ENCODE measurements at regions not wholly inside any gene's neighbourhood (a gene's known extent, or its start where the extent isn't known, plus 50 kb on each side); places are given as distances from the start of the nearest gene placed in this dataset.
"Not testable (repeated sequence)": the region's sequence is repeated elsewhere in the genome, so short reads cannot be mapped to it uniquely, and the experiment has no call there.

DNA sequence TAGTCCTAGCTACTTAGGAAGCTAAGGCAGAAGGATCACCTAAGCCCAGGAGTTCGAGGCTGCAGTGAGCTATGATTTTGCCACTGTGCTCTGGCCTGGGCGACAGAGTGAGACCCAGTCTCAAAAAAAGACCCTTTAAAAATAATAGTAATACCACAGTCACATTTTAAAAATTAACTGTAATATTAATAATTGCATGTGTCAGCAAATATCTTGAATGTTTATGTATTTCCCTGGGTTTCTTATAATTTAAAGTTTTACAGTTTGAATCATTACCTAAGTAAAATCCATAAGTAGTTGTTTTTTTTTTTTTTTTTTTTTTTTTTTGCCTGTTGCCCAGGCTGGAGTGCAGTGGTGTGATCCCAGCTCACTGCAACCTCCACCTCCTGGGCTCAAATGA is 69.2 kb downstream of the LYZL2 start:
- peaks cover 6% of the 10 kb centered on the region for H3K27me3 Mint-ChIP-seq (ENCODE audit: low read depth)
- peaks cover 9% of the 10 kb centered on the region for H3K4me1 Mint-ChIP-seq (ENCODE audit: low read depth)
- H3K4me3 Mint-ChIP-seq, result no peak overlapping the region
- H3K27ac Mint-ChIP-seq, result no peak overlapping the region
- no peaks in the 10 kb centered on the region for H3K9me3 Mint-ChIP-seq
- DNase-seq (ENCODE audit: low spot score), result no peak
- H3K36me3 Mint-ChIP-seq (ENCODE audit: low read depth), result no peaks in the 10 kb centered on the region

DNA sequence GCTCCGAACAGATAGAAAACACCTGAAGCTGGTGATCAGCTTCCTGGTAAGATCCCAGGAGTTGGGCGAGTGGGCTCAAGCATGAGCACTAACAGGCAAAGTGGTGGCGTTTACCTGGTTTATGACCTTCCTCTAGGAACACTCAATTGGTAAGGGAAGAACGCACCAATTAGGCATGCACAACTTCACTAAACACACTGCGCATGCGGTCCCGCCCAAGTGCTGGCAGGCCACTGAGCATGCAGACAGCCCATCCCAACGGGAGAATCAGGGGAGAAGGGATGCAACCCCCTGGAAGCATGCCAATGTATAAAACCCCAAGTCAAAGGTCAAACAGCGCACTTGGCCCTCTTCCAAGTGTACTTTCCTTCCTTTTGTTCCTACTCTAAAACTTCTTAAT is 70.4 kb downstream of the LYZL2 start:
- H3K4me1 Mint-ChIP-seq (ENCODE audit: low read depth), result peaks cover 10% of the 10 kb centered on the region
- no peak overlapping the region for H3K4me3 Mint-ChIP-seq
- no peaks in the 10 kb centered on the region for H3K9me3 Mint-ChIP-seq
- DNase-seq (ENCODE audit: low spot score), result no peak
- no peak overlapping the region for H3K27ac Mint-ChIP-seq
- H3K27me3 Mint-ChIP-seq (ENCODE audit: low read depth), result peaks cover 6% of the 10 kb centered on the region
- no peaks in the 10 kb centered on the region for H3K36me3 Mint-ChIP-seq (ENCODE audit: low read depth)

DNA sequence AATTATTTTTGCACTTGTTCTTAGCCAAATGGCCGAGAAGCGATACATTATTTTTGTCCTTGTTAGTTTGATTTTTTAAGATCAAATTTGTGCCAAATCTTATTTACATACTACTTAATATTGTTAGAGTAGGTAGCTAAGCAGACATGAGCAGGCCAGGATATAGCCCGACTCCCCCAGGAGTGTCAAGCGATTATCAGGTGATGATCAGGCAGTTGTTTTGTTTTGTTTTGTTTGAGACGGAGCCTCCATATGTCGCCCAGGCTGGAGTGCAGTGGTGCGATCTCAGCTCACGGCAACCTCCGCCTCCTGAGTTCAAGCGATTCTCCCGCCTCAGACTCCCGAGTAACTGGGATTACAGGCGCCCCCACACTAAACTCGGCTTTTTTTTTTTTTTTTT is 71.1 kb downstream of the LYZL2 start:
- H3K27me3 Mint-ChIP-seq (ENCODE audit: low read depth), result peaks cover 10% of the 10 kb centered on the region
- no peak overlapping the region for H3K4me3 Mint-ChIP-seq
- peaks cover 10% of the 10 kb centered on the region for H3K4me1 Mint-ChIP-seq (ENCODE audit: low read depth)
- no peaks in the 10 kb centered on the region for H3K36me3 Mint-ChIP-seq (ENCODE audit: low read depth)
- H3K9me3 Mint-ChIP-seq, result no peaks in the 10 kb centered on the region
- no peak overlapping the region for H3K27ac Mint-ChIP-seq
- DNase-seq (ENCODE audit: low spot score), result no peak

DNA sequence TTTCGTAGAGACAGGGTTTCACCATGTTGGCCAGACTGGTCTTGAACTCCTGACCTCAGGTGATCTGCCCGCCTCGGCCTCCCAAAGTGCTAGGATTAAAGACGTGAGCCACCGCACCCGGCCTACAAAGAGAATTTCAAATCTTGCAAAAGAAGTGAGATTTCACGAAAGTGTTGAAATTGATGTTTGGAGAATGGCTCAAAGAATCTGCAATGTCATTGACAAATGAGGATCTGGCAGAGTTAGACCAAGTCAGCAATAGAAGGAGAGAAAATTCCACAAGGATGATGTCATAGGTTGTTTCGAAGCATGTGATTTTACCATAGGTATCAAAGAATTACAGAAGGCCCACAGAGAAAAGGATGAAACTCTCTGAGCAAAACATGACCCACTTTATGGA is 71.7 kb downstream of the LYZL2 start:
- Mint-ChIP-seq H3K4me3 (no peak overlapping the region), H3K36me3 (ENCODE audit: low read depth) (no peaks in the 10 kb centered on the region), H3K4me1 (ENCODE audit: low read depth) (peaks cover 8% of the 10 kb centered on the region), H3K27ac (no peak overlapping the region), H3K9me3 (no peaks in the 10 kb centered on the region), H3K27me3 (ENCODE audit: low read depth) (peaks cover 10% of the 10 kb centered on the region)
- no peak for DNase-seq (ENCODE audit: low spot score)

DNA sequence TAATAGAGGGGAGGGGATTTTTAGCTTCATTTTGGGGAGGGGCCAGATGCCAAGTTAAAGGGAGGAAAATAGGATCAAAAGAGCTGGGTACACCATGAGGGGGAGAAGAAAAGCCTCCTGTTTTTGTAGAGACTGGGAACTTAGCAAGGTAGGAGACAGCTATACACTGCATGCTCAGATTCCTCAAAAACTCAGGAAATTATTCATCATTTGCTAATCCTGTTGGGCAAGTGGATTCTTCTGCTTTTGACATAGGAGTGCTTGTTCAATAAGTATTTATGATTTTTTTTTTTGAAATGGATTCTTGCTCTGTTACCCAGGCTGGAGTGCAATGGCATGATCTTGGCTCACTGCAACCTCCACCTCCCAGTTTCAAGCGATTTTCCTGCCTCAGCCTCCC is 73.4 kb downstream of the LYZL2 start:
- no peaks in the 10 kb centered on the region for H3K36me3 Mint-ChIP-seq (ENCODE audit: low read depth)
- peaks cover 1% of the 10 kb centered on the region for H3K4me1 Mint-ChIP-seq (ENCODE audit: low read depth)
- H3K4me3 Mint-ChIP-seq, result no peak overlapping the region
- no peak overlapping the region for H3K27ac Mint-ChIP-seq
- peaks cover 10% of the 10 kb centered on the region for H3K27me3 Mint-ChIP-seq (ENCODE audit: low read depth)
- DNase-seq (ENCODE audit: low spot score), result no peak
- no peaks in the 10 kb centered on the region for H3K9me3 Mint-ChIP-seq

- no peak for DNase-seq (ENCODE audit: low spot score)
These were observed 74.1 kb downstream of the LYZL2 start for GRCh38 chr10:30555465-30555864.

GRCh38 chr10:30554440-30554825 is 75.1 kb downstream of the LYZL2 start:
- H3K9me3 Mint-ChIP-seq, result no peaks in the 10 kb centered on the region
- H3K27ac Mint-ChIP-seq, result no peak overlapping the region
- peaks cover 9% of the 10 kb centered on the region for H3K27me3 Mint-ChIP-seq (ENCODE audit: low read depth)
- no peaks in the 10 kb centered on the region for H3K36me3 Mint-ChIP-seq (ENCODE audit: low read depth)
- DNase-seq (ENCODE audit: low spot score), result no peak
- no peak overlapping the region for H3K4me3 Mint-ChIP-seq
- H3K4me1 Mint-ChIP-seq (ENCODE audit: low read depth), result peaks cover 4% of the 10 kb centered on the region

More at GRCh38 chr10:30555465-30555864, 74.1 kb downstream of the LYZL2 start:
- H3K27ac Mint-ChIP-seq, result no peak overlapping the region
- no peaks in the 10 kb centered on the region for H3K9me3 Mint-ChIP-seq
- H3K36me3 Mint-ChIP-seq (ENCODE audit: low read depth), result no peaks in the 10 kb centered on the region
- peaks cover 4% of the 10 kb centered on the region for H3K4me1 Mint-ChIP-seq (ENCODE audit: low read depth)
- H3K27me3 Mint-ChIP-seq (ENCODE audit: low read depth), result peaks cover 9% of the 10 kb centered on the region
- no peak overlapping the region for H3K4me3 Mint-ChIP-seq

- H3K4me1 Mint-ChIP-seq (ENCODE audit: low read depth), result peaks cover 4% of the 10 kb centered on the region
- no peak for DNase-seq (ENCODE audit: low spot score)
- H3K4me3 Mint-ChIP-seq, result no peak overlapping the region
- no peaks in the 10 kb centered on the region for H3K36me3 Mint-ChIP-seq (ENCODE audit: low read depth)
- no peak overlapping the region for H3K27ac Mint-ChIP-seq
- no peaks in the 10 kb centered on the region for H3K9me3 Mint-ChIP-seq
- H3K27me3 Mint-ChIP-seq (ENCODE audit: low read depth), result peaks cover 9% of the 10 kb centered on the region
These were observed 75.7 kb downstream of the LYZL2 start for GRCh38 chr10:30553626-30554439.

DNA sequence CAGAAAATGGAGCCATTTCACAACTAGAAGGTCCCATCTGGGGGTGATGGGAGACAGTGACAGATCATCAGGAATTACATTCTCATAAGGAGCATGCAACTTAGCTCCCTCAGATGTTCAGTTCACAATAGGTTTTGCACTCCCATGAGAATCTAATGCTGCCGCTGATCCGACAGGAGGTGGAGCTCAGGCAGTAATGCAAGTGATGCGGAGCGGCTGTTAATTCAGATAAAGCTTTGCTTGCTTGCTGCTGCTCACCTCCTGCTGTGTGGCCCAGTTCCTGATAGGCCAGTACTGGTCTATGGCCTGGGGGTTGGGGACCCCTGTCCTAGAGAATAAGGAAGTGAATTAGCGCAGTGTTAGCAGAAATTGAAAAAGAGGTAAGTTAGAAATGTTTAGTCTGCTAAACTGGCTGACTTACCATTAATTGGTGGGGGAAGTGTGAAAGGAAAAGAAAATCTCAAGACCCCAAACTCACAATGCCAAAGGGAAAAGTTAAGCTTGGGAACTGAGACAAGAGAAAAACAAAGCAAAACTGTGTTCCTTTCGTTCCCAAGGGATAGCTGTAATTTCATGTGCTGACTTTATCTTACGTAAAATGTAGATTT is 76.4 kb downstream of the LYZL2 start:
- no peak overlapping the region for H3K4me3 Mint-ChIP-seq
- DNase-seq (ENCODE audit: low spot score), result no peak
- no peaks in the 10 kb centered on the region for H3K9me3 Mint-ChIP-seq
- no peak overlapping the region for H3K27ac Mint-ChIP-seq
- H3K27me3 Mint-ChIP-seq (ENCODE audit: low read depth), result peaks cover 9% of the 10 kb centered on the region
- peaks cover 4% of the 10 kb centered on the region for H3K4me1 Mint-ChIP-seq (ENCODE audit: low read depth)
- no peaks in the 10 kb centered on the region for H3K36me3 Mint-ChIP-seq (ENCODE audit: low read depth)

DNA sequence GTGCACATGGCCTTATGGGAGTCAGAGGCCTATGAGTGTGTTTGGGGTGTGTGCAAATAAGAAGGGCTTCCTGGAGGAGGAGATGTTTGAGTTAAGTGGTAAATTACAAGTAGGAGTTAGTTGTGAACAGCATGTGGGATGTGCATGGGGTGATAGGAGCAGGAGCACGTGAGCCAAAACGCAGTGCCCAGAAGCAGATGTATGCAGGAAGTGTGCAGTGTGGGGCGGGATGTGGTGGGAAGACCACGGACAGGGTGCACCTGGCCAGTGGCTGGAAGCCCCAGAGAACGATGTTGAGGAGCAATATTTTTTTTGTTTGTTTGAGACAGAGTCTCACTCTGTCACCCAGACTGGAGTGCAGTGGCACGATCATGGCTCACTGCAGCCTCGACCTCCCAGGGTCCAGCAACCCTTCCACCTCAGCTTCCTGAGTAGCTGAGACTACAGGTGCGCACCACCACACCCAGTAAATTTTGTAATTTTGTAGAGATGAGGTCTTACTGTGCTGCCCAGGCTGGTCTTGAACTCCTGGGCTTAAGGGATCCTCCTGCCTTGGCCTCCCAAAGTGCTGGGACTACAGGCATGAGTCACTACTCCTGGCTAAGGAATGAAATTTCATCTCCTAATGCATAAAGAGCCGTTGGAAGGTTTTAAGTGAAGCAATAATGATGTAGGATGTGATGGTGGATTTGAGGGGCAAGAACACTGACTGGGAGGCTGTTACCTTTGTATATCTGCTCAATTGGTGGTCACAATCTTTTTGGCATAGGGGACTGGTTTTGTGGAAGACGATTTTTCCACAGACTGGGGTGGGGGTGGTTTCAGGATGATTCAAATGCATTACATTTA is 78.4 kb downstream of the LYZL2 start:
- no peak overlapping the region for H3K27ac Mint-ChIP-seq
- no peak for DNase-seq (ENCODE audit: low spot score)
- H3K4me1 Mint-ChIP-seq (ENCODE audit: low read depth), result peaks cover 4% of the 10 kb centered on the region
- no peaks in the 10 kb centered on the region for H3K36me3 Mint-ChIP-seq (ENCODE audit: low read depth)
- H3K27me3 Mint-ChIP-seq (ENCODE audit: low read depth), result peaks cover 6% of the 10 kb centered on the region
- H3K4me3 Mint-ChIP-seq, result no peak overlapping the region
- H3K9me3 Mint-ChIP-seq, result no peaks in the 10 kb centered on the region

DNA sequence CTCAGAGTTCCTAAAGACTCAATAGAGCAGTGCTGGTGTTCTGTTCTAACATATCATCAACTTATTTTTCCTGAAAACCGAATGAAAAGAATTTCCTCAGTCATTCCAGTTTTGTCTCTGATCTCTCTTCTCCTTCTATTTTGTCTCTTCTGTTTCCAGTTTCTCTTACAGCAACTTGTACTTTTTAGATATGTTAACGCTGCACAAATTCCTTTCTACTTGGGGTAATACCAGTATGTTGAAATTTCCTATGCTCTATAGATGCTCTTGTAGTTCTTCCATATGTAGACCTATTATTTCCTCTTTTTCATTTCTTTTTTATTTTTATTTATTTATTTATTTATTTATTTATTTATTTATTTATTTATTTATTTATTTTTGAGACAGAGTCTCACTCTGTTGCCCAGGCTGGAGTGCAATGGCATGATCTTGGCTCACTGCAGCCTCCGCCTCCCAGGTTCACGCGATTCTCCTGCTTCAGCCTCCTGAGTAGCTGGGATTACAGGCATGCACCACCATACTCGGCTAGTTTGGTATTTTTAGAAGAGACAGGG is 80.3 kb downstream of the LYZL2 start:
- not testable (repeated sequence) for DNase-seq (ENCODE audit: low spot score); H3K27me3 Mint-ChIP-seq (ENCODE audit: low read depth); H3K36me3 Mint-ChIP-seq (ENCODE audit: low read depth); H3K27ac Mint-ChIP-seq; H3K9me3 Mint-ChIP-seq; H3K4me3 Mint-ChIP-seq; H3K4me1 Mint-ChIP-seq (ENCODE audit: low read depth)

DNA sequence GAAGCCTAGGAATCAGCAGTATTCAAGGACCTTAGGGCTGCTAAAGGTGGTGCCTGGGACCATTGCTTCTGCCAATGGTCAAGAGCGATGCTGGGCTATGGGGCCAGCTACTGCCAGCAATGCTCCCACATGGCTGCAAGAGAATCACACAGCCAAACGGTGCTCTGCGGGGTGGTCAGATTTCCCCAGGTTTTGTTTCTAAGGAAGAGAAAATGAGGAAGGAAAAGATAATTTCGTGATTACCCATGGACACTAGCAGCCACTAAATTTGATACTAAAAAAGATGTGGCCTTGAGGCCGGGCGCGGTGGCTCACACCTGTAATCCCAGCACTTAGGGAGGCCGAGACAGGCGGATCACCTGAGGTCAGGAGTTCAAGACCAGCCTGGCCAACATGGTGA is 83.0 kb downstream of the LYZL2 start:
- no peaks in the 10 kb centered on the region for H3K9me3 Mint-ChIP-seq
- no peak for DNase-seq (ENCODE audit: low spot score)
- no peak overlapping the region for H3K4me3 Mint-ChIP-seq
- H3K4me1 Mint-ChIP-seq (ENCODE audit: low read depth), result peaks cover 12% of the 10 kb centered on the region
- no peak overlapping the region for H3K27ac Mint-ChIP-seq
- peaks cover 11% of the 10 kb centered on the region for H3K27me3 Mint-ChIP-seq (ENCODE audit: low read depth)
- no peaks in the 10 kb centered on the region for H3K36me3 Mint-ChIP-seq (ENCODE audit: low read depth)

DNA sequence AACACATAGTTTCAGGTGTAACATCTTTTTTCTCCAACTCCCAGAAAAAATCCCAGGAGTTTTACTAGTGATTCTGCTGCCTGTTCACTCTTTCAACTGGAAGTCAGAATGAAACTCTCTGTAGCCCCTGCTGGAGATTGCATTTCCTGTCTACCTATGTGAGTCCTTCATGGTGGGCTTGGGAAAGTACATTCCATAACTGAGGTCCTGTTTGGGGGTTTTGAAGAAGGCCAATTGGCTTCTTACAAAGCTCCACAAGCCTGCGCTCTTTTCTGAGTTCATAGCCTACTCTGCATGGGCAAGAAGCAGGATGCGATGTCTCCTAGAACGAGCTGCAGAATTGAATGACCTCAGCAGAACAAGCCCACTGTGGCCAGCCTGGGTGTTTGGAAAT is 86.7 kb downstream of the LYZL2 start:
- DNase-seq (ENCODE audit: low spot score), result no peak
- H3K27ac Mint-ChIP-seq, result no peak overlapping the region

More for the DNA sequence above, 86.7 kb downstream of the LYZL2 start:
- Mint-ChIP-seq H3K9me3 (no peaks in the 10 kb centered on the region), H3K27me3 (ENCODE audit: low read depth) (peaks cover 17% of the 10 kb centered on the region), H3K36me3 (ENCODE audit: low read depth) (no peaks in the 10 kb centered on the region), H3K4me1 (ENCODE audit: low read depth) (peaks cover 11% of the 10 kb centered on the region), H3K4me3 (no peak overlapping the region)

Measured in T-helper 2 cell treated with Interferon-gamma antibody and Interleukin-4, amounts not matched to agents 5 μg/mL and 100 μg/mL, for 36 hours (primary cell).